HG03457 (cell line): ENCODE measurements at regions not wholly inside any gene's neighbourhood (a gene's known extent, or its start where the extent isn't known, plus 50 kb on each side); places are given as distances from the start of the nearest gene placed in this dataset.
"Not testable (repeated sequence)": the region's sequence is repeated elsewhere in the genome, so short reads cannot be mapped to it uniquely, and the experiment has no call there.

Experiments
- ATAC-seq: cut with Tn5 transposase; IDR thresholded peaks from one replicate; pipeline ENCODE4 v1.9.1; 2021; ENCODE audit warnings: moderate number of reproducible peaks; ENCODE audit not compliant: unreplicated experiment

DNA sequence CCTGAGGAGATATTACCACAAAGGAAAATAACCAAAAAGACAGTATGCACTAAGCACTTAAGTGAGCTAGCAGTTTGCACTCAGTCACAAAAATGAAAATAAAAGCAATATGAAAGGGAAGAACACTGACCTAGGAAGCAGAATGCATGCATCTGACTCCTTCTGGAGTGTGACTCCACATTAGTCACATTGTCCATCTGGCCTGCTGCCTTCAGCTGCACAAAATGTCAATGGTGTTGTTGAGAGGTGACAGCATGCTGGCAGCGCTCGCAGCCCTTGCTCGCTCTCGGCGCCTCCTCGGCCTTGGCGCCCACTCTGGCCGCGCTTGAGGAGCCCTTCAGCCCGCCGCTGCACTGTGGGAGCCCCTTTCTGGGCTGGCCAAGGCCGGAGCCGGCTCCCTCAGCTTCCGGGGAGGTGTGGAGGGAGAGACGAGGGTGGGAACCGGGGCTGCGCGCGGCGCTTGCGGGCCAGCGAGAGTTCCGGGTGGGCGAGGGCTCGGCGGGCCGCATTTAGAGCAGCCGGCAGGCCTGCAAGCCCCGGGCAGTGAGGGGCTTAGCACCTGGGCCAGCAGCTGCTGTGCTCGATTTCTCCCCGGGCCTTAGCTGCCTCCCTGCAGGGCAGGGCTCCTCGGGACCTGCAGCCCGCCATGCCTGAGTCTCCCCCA, 874.8 kb downstream of the RAB28 start:
- ATAC-seq: not testable (repeated sequence)

DNA sequence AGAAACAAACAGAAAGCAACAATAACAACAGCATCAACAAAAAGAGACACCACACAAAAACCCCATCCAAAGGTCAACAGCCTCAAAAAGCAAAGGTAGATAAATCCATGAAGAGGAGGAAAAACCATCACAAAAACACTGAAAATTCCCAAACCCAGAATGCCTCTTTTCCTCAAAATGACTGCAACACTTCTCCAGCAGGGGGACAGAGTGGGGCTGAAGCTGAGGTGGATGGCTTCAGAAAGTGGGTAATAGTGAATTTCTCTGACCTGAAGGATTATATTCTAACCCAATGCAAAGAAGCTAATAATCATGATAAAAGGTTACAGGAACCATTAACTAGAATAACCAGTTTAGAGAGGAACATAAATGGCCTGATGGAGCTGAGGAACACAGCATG, 888.2 kb downstream of the RAB28 start:
- ATAC-seq: no peak

DNA sequence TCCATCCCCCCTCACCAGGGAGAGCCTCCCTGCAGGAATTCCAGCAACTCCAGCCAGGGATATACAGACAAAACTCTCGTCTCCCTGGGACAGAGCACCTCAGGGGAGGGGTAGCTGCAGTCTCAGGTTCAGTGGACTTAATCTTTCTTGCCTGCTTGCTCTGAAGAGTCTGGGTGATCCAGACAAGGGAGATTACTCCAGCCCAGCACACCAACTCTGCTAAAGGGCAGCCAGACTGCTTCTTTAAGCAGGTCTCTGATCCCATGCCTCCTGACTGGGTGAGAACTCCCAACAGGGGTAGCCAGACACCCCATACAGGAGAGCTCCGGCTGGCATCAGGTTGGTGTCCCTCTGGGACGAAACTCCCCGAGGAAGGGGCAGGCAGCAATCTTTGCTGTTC, 888.7 kb downstream of the RAB28 start:
- ATAC-seq: no peak

DNA sequence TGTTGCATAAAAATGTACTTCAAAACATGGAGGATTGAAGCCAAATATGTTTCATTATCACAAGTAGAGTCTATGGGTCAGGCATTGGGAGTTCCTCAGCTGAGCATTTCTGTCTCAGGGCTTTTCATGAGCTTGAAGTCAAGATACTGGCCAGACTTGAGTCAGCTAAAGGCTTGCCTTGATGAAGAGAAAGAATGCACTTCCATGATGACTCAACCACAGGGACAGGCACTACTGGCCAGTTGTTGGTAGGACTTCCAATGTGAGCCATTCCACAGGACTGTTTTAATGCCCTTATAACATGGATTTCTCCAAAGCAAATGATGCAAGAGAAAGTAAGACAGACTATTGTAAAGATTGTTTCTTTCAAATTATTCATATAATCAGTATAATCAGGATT, 895.6 kb downstream of the RAB28 start:
- no peak for ATAC-seq

DNA sequence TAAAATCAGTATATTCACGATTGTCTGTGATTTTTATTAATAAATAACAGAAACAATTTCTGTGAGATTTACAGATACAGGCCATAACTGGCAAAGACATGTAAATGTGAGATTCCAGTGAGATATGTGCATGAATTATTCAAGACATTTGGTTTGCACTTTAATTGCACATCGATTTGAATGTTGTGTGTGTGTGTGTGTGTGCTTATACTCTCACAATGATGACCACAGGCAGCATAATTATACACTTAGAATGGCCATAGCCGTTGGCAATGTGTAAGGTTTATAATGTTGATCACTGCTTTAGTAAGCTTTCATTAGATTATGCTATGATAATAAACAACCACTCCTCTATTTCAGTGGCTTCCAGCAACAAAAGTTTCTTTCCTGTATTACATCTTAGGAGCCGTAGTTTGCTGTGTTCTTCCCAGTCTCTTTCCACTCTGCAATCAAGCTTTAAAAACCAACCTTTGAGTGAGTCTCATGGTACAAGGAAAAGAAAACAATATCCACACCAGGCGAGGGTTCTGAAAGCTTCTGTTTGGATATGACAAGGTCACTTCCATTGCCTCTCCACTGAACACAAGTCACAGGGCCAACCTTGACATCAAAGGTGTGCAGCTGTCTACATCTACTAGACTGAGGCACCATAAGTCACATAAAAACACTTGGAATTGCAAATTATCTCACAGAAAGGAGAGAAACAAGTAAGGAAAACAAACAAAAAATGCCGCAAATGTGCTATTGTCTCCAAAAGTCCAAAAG, 897.7 kb downstream of the RAB28 start:
- ATAC-seq: no peak

DNA sequence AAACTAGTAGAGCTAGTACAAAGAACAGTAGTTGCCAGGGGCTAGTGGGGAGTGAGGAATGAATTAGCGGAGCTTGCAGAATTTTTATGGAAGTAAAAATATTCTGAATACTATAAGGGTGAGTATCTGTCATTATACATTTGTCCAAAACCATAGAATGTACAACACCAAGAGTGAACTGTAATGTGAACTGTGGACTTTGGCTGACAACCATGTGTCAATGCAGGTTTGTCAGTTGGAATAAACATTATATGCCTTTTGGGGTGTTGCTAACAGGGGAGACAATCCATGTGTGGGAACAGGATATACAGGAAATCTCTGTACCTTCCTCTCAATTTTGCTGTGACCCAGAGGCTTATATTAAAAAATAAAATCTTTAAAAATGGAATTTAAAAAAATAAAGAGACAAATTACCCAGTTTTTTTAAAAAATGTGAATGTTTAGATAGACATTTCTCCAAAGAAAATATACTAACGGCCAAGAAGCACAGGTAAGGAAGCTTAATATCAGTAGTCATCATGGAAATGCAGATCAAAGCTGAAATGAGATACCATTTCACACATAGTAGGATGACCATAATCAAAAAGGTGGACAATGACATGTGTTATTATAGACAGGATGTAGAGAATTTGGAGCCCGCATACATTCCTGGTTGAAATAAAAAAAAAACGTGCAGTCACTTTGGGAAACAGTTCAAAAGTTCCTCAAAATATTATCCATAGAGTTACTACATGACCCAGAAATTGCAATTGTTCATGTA, 899.8 kb downstream of the RAB28 start:
- no peak for ATAC-seq

DNA sequence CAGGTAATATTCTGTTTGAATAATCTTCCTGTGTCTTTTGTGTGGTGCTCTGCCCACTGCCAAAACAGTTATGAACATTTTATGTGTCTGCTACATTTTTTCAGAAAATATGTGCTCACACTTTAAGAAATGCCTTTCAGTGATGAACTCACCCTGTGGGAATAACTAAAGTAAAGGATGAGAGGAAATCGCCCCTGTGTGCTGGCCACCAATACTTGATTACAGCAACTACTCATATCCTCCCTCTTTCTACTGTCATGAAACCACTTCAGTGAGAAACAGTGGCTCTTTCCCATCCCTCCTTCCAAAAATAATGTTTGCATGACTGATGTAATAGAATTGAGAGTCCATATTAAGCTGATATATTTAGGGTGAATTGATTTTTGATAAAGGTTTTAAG, 900.9 kb downstream of the RAB28 start:
- no peak for ATAC-seq

DNA sequence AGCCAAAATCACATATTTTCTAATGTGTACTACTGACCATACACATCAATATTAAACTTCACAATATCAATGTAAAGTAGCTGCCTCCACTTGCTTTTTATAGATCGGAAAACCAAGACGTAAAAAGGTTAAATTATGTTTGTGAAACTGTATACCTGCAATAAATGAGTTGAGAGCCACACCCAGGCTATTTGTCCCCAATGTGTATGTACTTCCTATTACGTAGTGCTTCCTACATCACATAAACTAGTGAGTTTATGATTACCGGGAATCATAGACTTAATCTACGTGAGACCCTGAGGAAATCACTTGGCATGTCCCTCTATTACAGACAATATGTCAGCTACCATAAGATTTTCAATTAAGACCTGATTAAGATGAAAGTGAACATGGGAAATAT, 903.4 kb downstream of the RAB28 start:
- no peak for ATAC-seq

DNA sequence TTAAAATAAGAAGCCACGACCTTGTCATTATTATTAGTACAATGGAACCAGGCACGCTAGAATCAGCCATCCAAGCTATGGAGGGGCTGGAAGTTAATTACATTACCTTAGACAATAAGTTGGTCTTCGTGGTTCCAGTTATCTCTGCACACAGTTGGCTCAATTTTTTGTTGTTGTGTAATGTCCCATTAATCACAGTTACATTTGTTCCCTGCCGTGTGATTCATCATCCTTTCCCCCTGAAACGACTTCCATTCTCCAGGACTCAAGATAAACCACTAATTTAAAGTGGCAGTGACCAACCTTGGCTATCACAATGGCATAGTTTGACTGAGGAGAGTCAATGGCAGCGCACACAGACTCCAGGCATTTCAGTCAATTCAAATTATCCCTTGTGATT, 905.0 kb downstream of the RAB28 start:
- no peak for ATAC-seq

DNA sequence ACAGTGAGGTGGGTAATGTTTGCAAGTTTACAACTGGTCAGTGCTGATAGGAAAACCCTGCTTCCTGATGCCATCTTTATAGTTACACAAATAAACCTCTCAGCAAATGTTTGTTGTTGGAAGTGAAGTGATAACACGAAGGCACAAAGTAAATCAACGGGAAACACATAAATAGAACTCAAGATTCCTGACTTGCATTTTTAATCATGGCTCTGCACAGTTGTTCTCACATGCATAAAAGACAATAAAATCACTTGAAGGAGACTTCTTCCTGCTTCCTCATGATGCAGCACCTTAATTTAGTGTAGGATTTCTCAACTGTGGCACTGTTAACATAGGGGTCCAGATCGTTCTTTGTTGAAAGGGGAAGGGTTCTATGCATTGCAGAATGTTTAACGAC, 907.7 kb downstream of the RAB28 start:
- ATAC-seq: no peak

DNA sequence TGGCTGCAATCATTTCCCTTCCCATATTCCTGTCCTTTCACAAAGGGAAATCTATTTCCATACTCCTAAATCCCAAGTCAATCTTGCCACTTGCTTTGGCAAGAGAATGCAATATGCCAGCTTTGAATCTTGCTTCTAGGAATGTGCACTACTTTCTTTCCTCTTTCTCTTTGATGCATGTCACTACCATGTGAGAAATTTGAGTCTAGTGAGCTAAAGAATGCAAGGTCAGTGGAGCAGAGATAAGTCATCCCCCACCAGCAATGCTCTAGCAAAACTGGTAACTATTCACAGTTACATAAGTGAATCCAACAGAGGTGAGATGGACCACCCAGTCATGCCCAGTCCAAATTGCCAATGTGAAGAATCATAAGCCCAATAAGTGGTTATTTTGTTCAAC, 910.4 kb downstream of the RAB28 start:
- no peak for ATAC-seq

DNA sequence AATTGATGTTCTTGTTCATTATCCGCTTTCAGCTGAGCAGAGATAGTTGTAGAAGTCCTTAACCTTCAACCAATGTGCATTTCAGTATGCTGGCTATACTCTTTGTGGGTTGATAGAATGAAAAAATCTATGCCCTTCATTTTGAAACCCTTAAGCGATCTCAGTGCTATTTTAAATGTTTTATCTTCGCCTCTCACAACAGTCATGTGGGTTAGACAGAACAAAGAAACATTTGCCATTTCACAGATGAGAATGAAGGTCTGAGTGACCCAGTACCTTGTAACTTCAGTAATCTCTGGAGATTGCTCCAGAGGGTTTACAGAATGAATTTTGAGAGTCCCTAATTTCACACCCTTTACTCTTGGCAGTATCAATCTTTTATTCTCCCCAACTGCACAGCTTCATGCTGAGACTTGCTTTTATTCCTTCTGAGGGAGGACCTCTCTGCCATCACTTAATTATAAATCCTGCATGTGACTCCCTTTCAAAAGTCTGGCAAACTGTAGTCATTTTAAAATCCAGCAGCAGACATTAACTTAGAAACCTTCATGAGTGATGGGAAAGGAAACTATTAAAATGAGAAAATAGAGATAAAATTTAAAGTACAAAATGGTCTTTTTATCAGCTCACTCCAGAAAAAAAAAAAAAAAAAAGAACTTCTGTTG, 921.5 kb downstream of the RAB28 start:
- no peak for ATAC-seq

DNA sequence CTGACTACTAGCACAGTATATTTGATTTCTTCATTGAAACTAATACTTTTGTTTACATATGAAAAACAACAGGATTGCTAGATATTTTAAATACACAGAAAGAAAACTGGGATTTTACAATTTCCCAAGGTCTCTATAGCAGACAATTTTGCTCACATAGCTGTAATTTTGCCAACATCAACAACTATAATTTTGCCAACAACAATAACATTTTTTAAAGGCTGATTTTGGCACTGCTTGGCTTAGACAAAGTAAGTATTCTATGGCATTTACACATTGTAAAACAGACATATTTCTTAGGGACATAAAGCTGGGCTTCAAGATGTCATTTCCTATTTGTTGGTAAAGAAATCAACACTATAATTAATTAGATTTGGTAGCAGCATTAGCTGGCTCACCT, 922.1 kb downstream of the RAB28 start:
- ATAC-seq: no peak

DNA sequence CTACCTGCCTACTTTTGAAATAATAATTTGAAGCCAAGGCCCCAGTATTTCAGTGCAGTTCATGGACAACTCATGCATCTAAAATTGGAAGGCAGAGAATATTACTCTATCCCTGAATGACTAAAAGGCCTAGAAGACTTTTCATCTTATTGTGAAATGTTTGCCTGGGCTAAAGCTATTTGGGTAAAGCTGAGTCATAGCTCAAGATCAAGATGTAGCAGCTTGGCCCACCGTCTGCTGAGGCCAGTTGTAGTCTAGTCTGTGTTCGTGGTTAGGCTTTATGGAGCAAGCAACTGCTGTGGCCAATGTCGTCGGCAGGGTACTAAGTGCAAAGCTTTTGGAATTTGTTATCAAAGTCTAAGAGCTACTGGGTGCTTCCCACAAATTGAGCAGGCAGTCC, 929.1 kb downstream of the RAB28 start:
- no peak for ATAC-seq

DNA sequence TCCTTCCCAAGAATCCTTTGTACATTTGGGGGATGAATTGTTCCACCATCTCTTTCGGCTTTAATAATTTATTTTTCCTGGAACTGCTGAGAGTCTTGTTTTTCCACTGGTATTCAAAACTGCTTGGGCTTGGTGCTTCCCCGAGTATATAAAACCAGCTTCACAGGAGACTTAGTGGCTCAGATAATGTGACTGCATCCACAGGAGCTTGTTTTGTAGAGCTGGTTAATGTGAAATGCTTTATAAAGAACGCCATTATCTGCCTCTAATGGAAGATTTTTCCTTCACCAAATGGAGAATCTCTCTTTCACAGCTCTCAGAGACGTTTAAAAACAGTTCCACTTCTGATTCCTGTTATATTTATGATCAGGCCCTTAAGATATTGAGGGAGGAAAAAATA, 935.5 kb downstream of the RAB28 start:
- no peak for ATAC-seq

DNA sequence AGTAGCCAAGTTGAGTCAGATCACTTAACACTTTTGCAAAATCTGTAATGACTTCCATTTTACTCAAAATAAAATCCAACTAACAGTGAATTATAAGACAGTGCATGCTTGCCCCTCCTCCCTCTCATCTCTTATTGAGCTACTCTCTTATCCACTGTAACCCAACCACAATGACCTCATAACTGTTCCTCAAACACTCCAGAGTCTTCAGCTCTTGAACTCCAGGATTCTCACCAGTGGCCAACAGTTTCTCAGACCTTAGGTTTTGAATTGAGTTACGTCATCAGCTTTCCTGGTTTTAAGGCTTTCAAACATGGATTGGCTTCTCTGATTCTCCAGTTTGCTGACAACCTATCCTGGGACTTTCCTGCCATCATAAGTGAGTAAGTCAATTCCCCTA, 938.3 kb downstream of the RAB28 start:
- no peak for ATAC-seq

DNA sequence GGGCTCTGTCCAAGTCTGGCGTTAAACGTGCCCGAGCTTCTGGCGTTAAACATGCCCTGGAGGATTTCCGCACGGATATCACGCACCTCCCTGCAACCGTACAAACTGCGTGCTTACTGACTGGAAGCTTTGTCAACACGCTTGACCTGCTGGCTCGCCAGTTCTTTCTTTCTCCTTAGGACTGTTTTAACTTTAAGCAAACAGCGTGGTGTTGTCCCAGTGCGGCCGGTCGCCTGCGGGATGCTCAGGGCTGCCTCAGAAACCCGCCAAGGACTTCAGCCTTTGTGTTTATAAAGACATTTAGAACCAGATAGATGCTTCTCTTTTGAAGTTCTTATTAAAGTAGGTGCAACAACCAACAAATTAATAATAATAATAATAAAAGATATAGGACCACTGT, 946.0 kb downstream of the RAB28 start:
- no peak for ATAC-seq

DNA sequence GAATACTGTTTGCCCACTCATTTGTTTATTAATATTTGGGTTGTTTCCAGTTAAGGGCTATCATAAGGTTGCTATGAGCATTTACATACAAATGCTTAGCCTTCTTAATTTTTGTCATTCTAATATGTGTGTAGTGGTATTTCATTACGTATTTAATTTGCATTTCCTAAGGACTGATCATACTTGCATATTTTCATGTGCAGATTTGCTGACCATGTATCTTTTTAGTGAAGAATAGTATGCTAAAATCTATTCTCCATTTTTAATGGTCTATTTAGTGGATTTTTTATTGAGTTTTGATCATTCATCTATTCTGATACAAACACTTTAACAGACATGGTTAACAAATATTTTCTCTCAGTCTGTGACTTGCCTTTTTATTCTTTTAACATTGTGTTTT, 949.5 kb downstream of the RAB28 start:
- no peak for ATAC-seq

DNA sequence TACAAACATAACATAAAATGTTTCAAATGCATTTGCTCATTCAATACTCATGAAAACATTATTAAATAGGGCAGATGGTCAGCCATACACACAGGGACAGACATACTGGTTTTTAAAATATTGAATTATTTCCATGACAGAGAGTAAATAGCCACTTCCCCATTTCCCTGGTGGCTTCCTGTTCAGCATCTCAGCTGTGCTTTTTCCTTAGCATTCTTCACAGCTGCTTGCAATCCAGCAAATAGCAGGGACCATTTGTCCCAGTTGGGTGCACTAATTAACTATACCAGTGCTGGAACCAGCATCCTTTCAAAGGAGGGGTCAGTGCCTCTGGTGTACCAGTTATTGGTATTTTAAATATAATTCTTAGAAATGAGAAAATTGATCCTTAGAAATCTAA, 964.7 kb downstream of the RAB28 start:
- ATAC-seq: no peak

DNA sequence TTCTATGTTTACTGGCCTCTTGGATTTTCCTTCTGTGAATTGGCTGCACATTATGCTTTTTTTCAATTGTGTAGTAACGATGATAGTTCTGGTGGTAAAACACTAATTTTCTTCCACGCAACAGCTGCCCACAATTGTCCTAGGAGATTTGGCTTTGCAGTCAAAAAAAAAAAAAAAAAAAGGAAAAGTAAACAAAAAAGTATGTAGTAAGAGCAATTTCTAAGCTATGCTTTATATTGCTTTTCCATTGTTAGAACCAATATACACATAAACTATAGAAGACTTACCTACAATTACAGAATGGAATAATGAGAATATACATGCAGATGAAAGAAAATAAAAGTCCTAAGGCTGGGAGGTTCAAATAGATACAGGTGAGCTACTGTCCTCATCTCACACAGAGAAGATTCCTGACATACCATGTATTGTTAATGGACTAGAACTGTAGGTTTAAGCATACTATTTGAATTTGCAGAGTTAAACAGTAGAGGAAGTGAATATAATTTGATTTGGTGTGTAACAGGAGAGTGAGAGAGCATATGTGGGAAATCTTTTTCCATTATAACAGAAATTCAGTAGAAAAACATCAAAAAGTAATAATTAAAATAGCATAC, 976.2 kb downstream of the RAB28 start:
- ATAC-seq: no peak

DNA sequence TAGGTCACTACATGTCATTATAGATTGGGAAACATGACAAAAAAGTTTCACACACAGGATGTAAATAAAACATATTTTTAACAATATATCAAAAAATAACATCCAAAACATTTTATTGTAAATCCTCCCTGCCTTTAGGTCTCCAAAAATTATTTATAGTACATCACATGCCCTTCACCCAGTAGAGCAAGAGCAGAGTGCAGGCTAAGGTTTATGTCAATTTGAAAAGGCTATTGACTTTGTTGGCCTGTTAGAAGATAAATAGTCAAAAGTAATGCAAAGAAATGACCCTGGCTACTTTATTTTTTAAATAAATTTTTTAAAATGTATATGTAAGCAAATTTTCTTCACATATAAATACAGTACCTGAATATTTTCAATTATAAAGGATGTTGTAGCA, 983.7 kb downstream of the RAB28 start:
- no peak for ATAC-seq
